ENCODE measurements at regions not wholly inside any gene's neighbourhood (a gene's known extent, or its start where the extent isn't known, plus 50 kb on each side); places are given as distances from the start of the nearest gene placed in this dataset.
"Not testable (repeated sequence)": the region's sequence is repeated elsewhere in the genome, so short reads cannot be mapped to it uniquely, and the experiment has no call there.

- H3K9me3 Mint-ChIP-seq; H3K36me3 ChIP-seq (ENCODE audit: insufficient read depth, low read length); H3K27ac ChIP-seq (ENCODE audit: low read depth, low read length); H3K36me3 Mint-ChIP-seq; intact Hi-C loops (cut with micrococcal nuclease); H3K27me3 Mint-ChIP-seq; H3K27me3 ChIP-seq (ENCODE audit: insufficient read depth, low read length); H3K9me3 ChIP-seq (ENCODE audit: control insufficient read depth in 1 of 2, low read length in 2 of 2); H3K4me1 ChIP-seq (ENCODE audit: insufficient read depth, low read length); H3K4me3 ChIP-seq (ENCODE audit: low read length in 2 of 2): not testable (repeated sequence)
- CTCF ChIA-PET (ENCODE audit: partially characterized antibody) = interaction anchor here (1.3 to 1.6 kb wide), 3 partner anchors 118 to 300 kb away, joined by 3 to 5 read pairs (median 4); no protein-coding TSS in a partner anchor
- POLR2A ChIA-PET (ENCODE audit: partially characterized antibody) = interaction anchor here (0.9 to 2.6 kb wide), 3 partner anchors 161 to 201 kb away, joined by 3 to 7 read pairs (median 4); no protein-coding TSS in a partner anchor
- H3K4me3 Mint-ChIP-seq = peak overlapping the region in 6 of 8 donors; percentile 17 to 99 (median 54)
- peak overlapping the region in 1 of 7 donors; percentile 83 for H3K27ac Mint-ChIP-seq
- H3K4me1 Mint-ChIP-seq = peaks cover 9 to 32% (median 22%) of the 10 kb centered on the region in 4 donors
- DNase-seq = peak in 3 of 5 donors; percentile 37 to 48 (median 46)
Measured at GRCh38 chr12:9450127-9450567, 157.6 kb downstream of the KLRB1 start.

- H3K27me3 ChIP-seq (ENCODE audit: insufficient read depth, low read length); H3K36me3 Mint-ChIP-seq; H3K27me3 Mint-ChIP-seq; H3K9me3 Mint-ChIP-seq; DNase-seq; intact Hi-C loops (cut with micrococcal nuclease); H3K4me1 ChIP-seq (ENCODE audit: insufficient read depth, low read length); H3K4me3 ChIP-seq (ENCODE audit: low read length in 2 of 2); H3K9me3 ChIP-seq (ENCODE audit: control insufficient read depth in 1 of 2, low read length in 2 of 2); H3K36me3 ChIP-seq (ENCODE audit: insufficient read depth, low read length); H3K27ac ChIP-seq (ENCODE audit: low read depth, low read length): not testable (repeated sequence)
- ChIA-PET CTCF (ENCODE audit: partially characterized antibody) (interaction anchor here (1.3 to 1.6 kb wide), 3 partner anchors 118 to 301 kb away, joined by 3 to 5 read pairs (median 4); no protein-coding TSS in a partner anchor), POLR2A (ENCODE audit: partially characterized antibody) (interaction anchor here (0.9 to 2.6 kb wide), 3 partner anchors 161 to 201 kb away, joined by 3 to 7 read pairs (median 4); no protein-coding TSS in a partner anchor)
- Mint-ChIP-seq H3K4me1 (peaks cover 9 to 32% (median 22%) of the 10 kb centered on the region in 4 donors), H3K4me3 (peak overlapping the region; percentile 52 to 100 (median 86)), H3K27ac (peak overlapping the region in 3 of 7 donors; percentile 47 to 83 (median 58))
Measured at GRCh38 chr12:9449657-9450126, 158.0 kb downstream of the KLRB1 start.

DNA sequence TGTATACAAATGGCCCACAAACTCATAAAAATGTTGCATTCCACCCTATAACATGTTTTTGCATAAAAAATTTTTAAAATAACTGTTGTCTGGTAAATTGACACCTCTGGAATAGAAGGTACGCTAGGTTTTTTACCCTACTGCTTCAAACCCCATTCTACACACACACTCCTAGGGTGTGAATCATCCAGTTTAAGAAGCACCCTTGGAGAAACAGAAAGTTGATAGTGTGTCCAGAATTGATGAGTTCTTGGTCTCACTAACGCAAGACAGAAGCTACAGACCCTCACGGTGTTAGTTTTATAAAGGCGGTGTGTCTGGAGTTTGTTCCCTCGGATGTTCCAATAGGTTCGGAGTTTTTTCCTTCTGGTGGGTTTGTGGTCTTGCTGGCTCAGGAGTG, 158.5 kb downstream of the KLRB1 start:
- Mint-ChIP-seq H3K27ac (peak overlapping the region in 5 of 7 donors; percentile 58 to 96 (median 95)), H3K36me3 (peaks cover 0 to 9% of the 10 kb centered on the region in 2 donors), H3K9me3 (no peaks in the 10 kb centered on the region), H3K27me3 (no peaks in the 10 kb centered on the region), H3K4me3 (peak overlapping the region; percentile 73 to 100 (median 98)), H3K4me1 (peaks cover 9 to 32% (median 22%) of the 10 kb centered on the region in 4 donors)
- no peaks in the 10 kb centered on the region for H3K9me3 ChIP-seq (ENCODE audit: control insufficient read depth in 1 of 2, low read length in 2 of 2)
- H3K27me3 ChIP-seq (ENCODE audit: insufficient read depth, low read length) = no peaks in the 10 kb centered on the region
- no peak overlapping the region for H3K27ac ChIP-seq (ENCODE audit: low read depth, low read length)
- CTCF ChIA-PET (ENCODE audit: partially characterized antibody) = interaction anchor here (1.3 to 1.6 kb wide), 3 partner anchors 117 to 301 kb away, joined by 3 to 5 read pairs (median 4); no protein-coding TSS in a partner anchor
- peak overlapping the region; percentile 11 to 72 for H3K4me3 ChIP-seq (ENCODE audit: low read length in 2 of 2)
- POLR2A ChIA-PET (ENCODE audit: partially characterized antibody) = interaction anchor here (1.5 to 2.6 kb wide), 2 partner anchors 162 to 166 kb away, joined by 4 to 7 read pairs; no protein-coding TSS in a partner anchor
- DNase-seq = no peak
- intact Hi-C loops (cut with micrococcal nuclease) = no loop called here
- no peaks in the 10 kb centered on the region for H3K36me3 ChIP-seq (ENCODE audit: insufficient read depth, low read length)
- peaks cover 10% of the 10 kb centered on the region for H3K4me1 ChIP-seq (ENCODE audit: insufficient read depth, low read length)

DNA sequence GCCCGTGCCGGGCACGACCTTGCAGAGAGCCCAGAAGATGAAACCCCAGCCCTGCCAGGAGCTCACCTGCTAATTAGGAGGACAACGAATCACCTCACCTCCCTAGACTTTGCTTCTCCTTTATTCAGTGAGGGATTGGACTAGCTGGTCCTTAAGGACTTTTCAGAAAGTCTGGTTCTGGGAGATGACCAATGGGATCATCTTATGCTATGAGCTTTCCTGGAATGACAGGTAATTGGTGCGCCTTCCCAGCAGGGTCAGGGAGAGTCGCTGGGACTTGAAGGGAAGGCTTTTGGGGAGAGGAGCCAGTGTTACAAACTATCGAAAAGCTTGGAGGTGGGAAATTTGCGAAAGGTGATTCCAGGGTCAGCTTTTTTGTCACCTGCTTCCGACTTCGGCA, 159.1 kb downstream of the KLRB1 start:
- H3K27me3 ChIP-seq (ENCODE audit: insufficient read depth, low read length); H3K4me1 ChIP-seq (ENCODE audit: insufficient read depth, low read length); intact Hi-C loops (cut with micrococcal nuclease); H3K27me3 Mint-ChIP-seq; H3K36me3 ChIP-seq (ENCODE audit: insufficient read depth, low read length); H3K9me3 ChIP-seq (ENCODE audit: control insufficient read depth in 1 of 2, low read length in 2 of 2); H3K9me3 Mint-ChIP-seq; H3K36me3 Mint-ChIP-seq: not testable (repeated sequence)
- H3K4me1 Mint-ChIP-seq = peaks cover 9 to 32% (median 22%) of the 10 kb centered on the region in 4 donors
- H3K4me3 Mint-ChIP-seq = peak overlapping the region; percentile 96 to 100 (median 98)
- H3K4me3 ChIP-seq (ENCODE audit: low read length in 2 of 2) = peak overlapping the region; percentile 42 to 72
- peak overlapping the region; percentile 60 for H3K27ac ChIP-seq (ENCODE audit: low read depth, low read length)
- CTCF ChIA-PET (ENCODE audit: partially characterized antibody) = interaction anchor here (1.6 kb wide), 1 partner anchor 277 kb away, joined by 3 read pairs; no protein-coding TSS in a partner anchor
- peak in 1 of 5 donors; percentile 11 for DNase-seq
- H3K27ac Mint-ChIP-seq = peak overlapping the region; percentile 94 to 96 (median 95)
- POLR2A ChIA-PET (ENCODE audit: partially characterized antibody) = interaction anchor here (2.6 kb wide), 1 partner anchor 167 kb away, joined by 7 read pairs; no protein-coding TSS in a partner anchor

- Histone ChIP-seq H3K4me3 (ENCODE audit: low read length in 2 of 2) (peak overlapping the region; percentile 42 to 72), H3K27ac (ENCODE audit: low read depth, low read length) (peak overlapping the region; percentile 60)
- intact Hi-C loops (cut with micrococcal nuclease); H3K36me3 ChIP-seq (ENCODE audit: insufficient read depth, low read length); H3K27me3 ChIP-seq (ENCODE audit: insufficient read depth, low read length); H3K9me3 Mint-ChIP-seq; H3K4me1 ChIP-seq (ENCODE audit: insufficient read depth, low read length); H3K9me3 ChIP-seq (ENCODE audit: control insufficient read depth in 1 of 2, low read length in 2 of 2); H3K36me3 Mint-ChIP-seq; H3K27me3 Mint-ChIP-seq; CTCF ChIA-PET (ENCODE audit: partially characterized antibody): not testable (repeated sequence)
- H3K4me3 Mint-ChIP-seq = peak overlapping the region; percentile 96 to 100 (median 98)
- peak; percentile 91 to 94 (median 92) for DNase-seq
- POLR2A ChIA-PET (ENCODE audit: partially characterized antibody) = interaction anchor here (2.6 kb wide), 1 partner anchor 167 kb away, joined by 7 read pairs; no protein-coding TSS in a partner anchor
- peaks cover 9 to 32% (median 22%) of the 10 kb centered on the region in 4 donors for H3K4me1 Mint-ChIP-seq
- peak overlapping the region; percentile 94 to 96 (median 95) for H3K27ac Mint-ChIP-seq
Measured at GRCh38 chr12:9447791-9448614, 159.7 kb downstream of the KLRB1 start.

DNA sequence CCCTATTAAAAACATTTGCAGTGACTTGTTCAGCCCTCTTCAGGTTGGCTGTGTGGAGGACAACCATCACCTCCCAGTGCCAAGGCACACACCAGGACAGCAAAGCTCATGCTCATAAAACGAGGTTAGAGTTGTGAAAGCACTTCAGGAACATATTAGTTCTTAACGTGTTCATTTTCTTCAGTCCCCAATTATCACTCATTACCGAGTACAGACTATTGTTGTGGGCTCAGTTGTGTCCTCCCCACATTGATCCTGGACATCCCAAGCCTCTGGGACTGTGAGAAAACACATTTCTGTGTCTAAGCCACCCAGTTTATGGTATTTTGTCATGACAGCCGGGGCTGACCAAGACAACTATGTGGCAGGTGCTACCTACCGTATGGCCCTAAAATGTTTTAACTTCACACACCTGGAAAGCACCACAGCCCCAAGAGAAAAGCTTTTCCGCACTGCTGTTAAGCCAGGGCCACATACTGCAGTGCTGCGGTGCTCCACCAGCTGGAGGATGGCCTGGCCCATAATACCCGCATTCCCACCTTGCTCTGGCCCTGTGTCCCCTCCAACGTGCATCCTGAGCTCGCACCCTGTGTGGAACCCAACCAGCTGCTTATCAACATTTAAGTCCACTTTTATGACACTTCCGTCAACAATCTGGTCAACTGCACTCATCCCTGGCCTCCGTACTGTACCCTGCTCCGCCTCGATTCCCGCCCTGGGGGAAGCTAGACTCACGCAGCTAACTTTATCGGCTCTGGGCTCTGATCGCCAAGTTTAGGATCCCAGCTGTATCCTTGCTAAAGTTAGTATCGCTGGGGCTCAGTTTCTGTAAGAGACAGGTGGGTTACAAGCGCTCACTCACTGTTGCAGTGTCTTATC, 160.6 kb downstream of the KLRB1 start:
- H3K27ac ChIP-seq (ENCODE audit: low read depth, low read length); H3K36me3 ChIP-seq (ENCODE audit: insufficient read depth, low read length); CTCF ChIA-PET (ENCODE audit: partially characterized antibody); H3K9me3 ChIP-seq (ENCODE audit: control insufficient read depth in 1 of 2, low read length in 2 of 2); H3K27me3 Mint-ChIP-seq; H3K9me3 Mint-ChIP-seq; H3K36me3 Mint-ChIP-seq; H3K27me3 ChIP-seq (ENCODE audit: insufficient read depth, low read length); intact Hi-C loops (cut with micrococcal nuclease); H3K4me1 ChIP-seq (ENCODE audit: insufficient read depth, low read length); POLR2A ChIA-PET (ENCODE audit: partially characterized antibody): not testable (repeated sequence)
- Mint-ChIP-seq H3K4me3 (peak overlapping the region; percentile 96 to 100 (median 98)), H3K27ac (peak overlapping the region in 4 of 7 donors; percentile 48 to 95 (median 66)), H3K4me1 (peaks cover 9 to 32% (median 22%) of the 10 kb centered on the region in 4 donors)
- peak in 1 of 5 donors; percentile 13 for DNase-seq
- H3K4me3 ChIP-seq (ENCODE audit: low read length in 2 of 2) = peak overlapping the region in 1 of 2 donors; percentile 72
